Lower leg skin (tissue), 4 donors: ENCODE measurements at regions not wholly inside any gene's neighbourhood (a gene's known extent, or its start where the extent isn't known, plus 50 kb on each side); places are given as distances from the start of the nearest gene placed in this dataset.
"Not testable (repeated sequence)": the region's sequence is repeated elsewhere in the genome, so short reads cannot be mapped to it uniquely, and the experiment has no call there.

Experiments used
- DNase-seq, 2 donors: peaks; one replicate each; pipeline ENCODE4 v3.0.0-alpha.2; 2019; ENCODE audit warnings: low spot score in 2 of 2
- H3K4me3 ChIP-seq: fragments of 200-600 bp; sonication (generic); 2 replicates; pipeline ENCODE4 v1.5.1; 2017; ENCODE audit warnings: mild to moderate bottlenecking, low read depth; ENCODE audit not compliant: poor library complexity, severe bottlenecking
- POLR2A ChIP-seq, 2 donors: fragments of 450-650 bp; IDR thresholded peaks; one replicate each; pipeline ENCODE4 v1.6.1; 2016 to 2017; ENCODE audit warnings: antibody characterized with exemption in 2 of 2, mild to moderate bottlenecking in 1 of 2, moderate library complexity in 1 of 2
- WGBS, 2 donors: methylation state at CpG; one replicate each; pipeline ENCODE4 v1.1.5; 2018; 5-methylcytosine and 5-hydroxymethylcytosine counted together
- intact Hi-C: fragments of 100-400 bp; cut with DNase I; formaldehyde crosslinking; loops from one replicate; pipeline ENCODE4 v1.15.0; 2023; ENCODE audit warnings: low total_unique reads
- TF ChIP-seq, protein P1 (sequence below), 3 donors: fragments of 450-650 bp; IDR thresholded peaks; one replicate each; pipeline ENCODE4 v1.5.1; 2016; ENCODE audit warnings: antibody characterized with exemption in 3 of 3, mild to moderate bottlenecking in 3 of 3, moderate library complexity in 2 of 3

DNA sequence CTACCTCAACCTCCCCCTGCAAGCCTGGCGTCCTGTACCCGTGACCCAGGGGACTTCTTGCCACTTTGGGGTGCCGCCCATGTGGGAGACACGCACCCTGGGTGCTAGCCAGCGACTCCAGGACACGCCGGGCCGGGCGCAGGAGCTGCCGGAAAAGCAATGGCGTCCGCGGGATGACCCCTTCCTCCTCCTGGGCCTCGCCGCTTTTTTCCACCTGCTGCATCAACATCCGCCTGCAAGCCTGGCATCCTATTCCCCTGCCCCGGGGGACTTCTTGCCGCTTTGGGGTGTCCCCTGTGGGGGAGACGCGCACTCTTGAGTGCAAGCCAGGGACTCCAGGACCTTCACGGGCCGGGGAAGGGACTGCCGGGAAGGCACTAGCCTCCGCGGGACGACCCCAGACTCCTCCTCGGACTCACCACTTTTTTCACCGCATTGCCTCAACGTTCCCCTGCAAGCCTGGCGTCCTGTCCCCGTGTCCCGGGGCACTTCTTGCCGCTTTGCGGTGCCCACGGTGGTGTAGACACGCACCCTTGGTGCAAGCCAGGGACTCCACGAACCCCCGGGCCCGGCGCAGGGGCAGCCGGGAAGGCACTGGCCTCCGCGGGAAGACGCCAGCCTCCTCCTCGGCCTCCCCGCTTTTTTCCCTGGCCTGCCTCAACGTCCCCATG is 237.8 kb downstream of the TUBA3C start:
- DNase-seq: peak in 1 of 2 donors; percentile 75
- H3K4me3 ChIP-seq: no peak overlapping the region
- no peak for TF ChIP-seq POLR2A (IDR thresholded peaks at IDR 0.05)
- TF ChIP-seq, protein P1, sequence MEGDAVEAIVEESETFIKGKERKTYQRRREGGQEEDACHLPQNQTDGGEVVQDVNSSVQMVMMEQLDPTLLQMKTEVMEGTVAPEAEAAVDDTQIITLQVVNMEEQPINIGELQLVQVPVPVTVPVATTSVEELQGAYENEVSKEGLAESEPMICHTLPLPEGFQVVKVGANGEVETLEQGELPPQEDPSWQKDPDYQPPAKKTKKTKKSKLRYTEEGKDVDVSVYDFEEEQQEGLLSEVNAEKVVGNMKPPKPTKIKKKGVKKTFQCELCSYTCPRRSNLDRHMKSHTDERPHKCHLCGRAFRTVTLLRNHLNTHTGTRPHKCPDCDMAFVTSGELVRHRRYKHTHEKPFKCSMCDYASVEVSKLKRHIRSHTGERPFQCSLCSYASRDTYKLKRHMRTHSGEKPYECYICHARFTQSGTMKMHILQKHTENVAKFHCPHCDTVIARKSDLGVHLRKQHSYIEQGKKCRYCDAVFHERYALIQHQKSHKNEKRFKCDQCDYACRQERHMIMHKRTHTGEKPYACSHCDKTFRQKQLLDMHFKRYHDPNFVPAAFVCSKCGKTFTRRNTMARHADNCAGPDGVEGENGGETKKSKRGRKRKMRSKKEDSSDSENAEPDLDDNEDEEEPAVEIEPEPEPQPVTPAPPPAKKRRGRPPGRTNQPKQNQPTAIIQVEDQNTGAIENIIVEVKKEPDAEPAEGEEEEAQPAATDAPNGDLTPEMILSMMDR (IDR thresholded peaks at IDR 0.05): no peak
- intact Hi-C loops: no loop called here
- WGBS, 2 donors: 91 to 92% methylated on average over 46 of the region's 47 CpGs

DNA sequence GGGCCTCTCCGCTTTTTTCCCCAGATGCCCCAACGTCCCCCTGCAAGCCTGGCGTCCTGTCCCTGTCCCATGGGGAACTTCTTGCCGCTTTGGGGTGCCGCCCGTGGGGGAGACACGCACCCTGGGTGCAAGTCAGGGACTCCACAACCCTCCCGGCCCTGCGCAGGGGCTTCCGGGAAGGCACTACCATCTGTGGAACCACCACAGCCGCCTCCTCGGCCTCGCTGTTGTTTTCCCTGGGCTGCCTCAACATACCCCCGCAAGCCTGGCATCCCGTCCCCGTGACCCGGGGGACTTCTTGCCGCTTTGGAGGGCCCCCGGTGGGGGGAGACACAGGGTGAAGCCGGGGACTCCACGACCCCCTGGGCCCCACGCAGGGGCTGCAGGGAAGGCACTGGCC is 238.4 kb downstream of the TUBA3C start:
- TF ChIP-seq, protein P1 (IDR thresholded peaks at IDR 0.05): no peak
- TF ChIP-seq POLR2A (IDR thresholded peaks at IDR 0.05): no peak
- DNase-seq: peak in 1 of 2 donors; percentile 70
- intact Hi-C loops: no loop called here
- 86 to 94% methylated on average over 20 to 22 of the region's 22 CpGs for WGBS, 2 donors
- no peak overlapping the region for H3K4me3 ChIP-seq

DNA sequence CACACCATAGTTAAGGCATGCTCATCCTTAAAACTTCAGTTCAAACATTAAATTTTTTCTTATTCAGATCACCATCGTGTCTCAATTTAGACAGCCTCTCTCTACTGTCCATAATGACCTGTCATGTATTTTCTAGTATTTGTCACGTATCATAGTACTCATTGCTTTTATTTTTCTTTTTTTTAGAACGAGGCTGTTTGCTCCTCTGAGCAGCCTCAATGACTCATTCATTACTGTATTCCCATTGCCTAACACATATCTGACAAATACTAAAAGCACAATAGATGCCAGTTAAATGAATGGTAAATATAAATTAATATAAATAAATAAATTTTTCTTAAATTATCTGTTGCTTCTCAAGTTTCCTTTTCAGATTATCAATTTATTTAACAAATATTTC is 245.5 kb downstream of the TUBA3C start:
- TF ChIP-seq POLR2A (IDR thresholded peaks at IDR 0.05): no peak
- TF ChIP-seq, protein P1 (IDR thresholded peaks at IDR 0.05): no peak
- 43 to 61% methylated on average over 3 of the region's 3 CpGs for WGBS, 2 donors
- intact Hi-C loops: no loop called here

DNA sequence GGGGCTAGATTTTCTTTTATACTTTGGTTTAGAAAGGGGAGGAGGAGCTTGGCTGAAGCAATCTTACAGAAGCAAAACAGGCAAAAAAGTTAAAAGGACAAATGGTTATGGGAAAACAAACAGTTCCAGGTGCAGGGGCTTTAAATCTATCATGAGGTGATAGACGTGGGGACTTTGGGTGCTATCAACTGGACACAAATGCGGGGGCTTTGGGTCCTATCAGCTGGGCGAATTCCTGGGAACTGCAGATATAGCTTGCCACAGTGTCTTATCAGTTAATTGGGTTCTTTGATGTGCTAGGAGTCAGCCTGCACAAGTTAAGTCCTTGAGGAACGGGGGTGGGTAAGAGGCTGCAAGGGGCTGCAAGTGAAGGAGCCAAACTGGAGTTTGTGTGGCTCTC is 260.6 kb downstream of the TUBA3C start:
- intact Hi-C loops: no loop called here
- WGBS, 2 donors: 62 to 71% methylated on average over 4 of the region's 4 CpGs

More for the DNA sequence above, 245.5 kb downstream of the TUBA3C start:
- no peak for DNase-seq
- H3K4me3 ChIP-seq: no peak overlapping the region

DNA sequence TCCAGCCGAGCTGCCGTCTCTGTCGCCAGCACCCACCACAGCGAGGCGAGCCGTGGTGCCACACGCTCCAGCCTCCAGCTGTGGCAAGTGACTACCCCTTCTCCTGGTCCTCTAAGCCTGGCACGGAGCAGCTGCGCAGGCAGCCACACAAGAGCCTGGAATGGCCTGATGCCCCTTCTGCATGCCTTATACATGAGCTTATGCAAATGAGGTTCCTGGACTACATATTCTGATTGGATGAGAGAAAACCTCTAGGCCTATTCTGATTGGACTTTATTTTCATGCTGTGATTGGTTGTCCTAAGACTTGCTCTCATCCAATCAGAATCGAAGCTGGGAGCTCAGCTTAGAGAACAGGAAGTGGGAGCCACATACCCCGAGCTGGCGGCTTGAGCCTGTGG is 276.5 kb downstream of the TUBA3C start:
- WGBS, 2 donors: 67 to 79% methylated on average over 12 of the region's 12 CpGs
- intact Hi-C loops, DNase-seq, H3K4me3 ChIP-seq: not testable (repeated sequence)

More for the DNA sequence above, 260.6 kb downstream of the TUBA3C start:
- no peak for TF ChIP-seq POLR2A (IDR thresholded peaks at IDR 0.05)
- TF ChIP-seq, protein P1 (IDR thresholded peaks at IDR 0.05): no peak
- DNase-seq: no peak
- no peak overlapping the region for H3K4me3 ChIP-seq

DNA sequence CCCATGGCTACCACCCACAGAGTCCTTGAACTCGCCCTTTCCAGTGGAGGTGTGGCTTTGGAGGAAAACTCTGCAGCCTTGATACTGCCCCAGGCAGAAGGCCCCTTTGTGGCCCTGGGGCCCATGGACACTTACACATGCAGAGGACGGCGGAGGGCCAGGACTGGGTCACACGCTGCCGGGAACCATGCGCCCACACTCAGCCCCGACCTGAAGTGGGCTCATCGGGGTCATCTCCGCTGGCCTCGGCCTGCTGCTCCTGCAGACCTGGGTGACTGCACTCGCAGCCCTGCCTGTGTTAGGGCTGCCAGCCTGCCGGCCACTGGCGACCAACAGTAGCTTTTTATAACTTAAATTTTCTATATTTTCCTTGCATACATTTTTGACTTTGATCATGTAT is 286.2 kb downstream of the TUBA3C start:
- DNase-seq, H3K4me3 ChIP-seq, intact Hi-C loops: not testable (repeated sequence)
- 78 to 80% methylated on average over 12 to 13 of the region's 13 CpGs for WGBS, 2 donors

DNA sequence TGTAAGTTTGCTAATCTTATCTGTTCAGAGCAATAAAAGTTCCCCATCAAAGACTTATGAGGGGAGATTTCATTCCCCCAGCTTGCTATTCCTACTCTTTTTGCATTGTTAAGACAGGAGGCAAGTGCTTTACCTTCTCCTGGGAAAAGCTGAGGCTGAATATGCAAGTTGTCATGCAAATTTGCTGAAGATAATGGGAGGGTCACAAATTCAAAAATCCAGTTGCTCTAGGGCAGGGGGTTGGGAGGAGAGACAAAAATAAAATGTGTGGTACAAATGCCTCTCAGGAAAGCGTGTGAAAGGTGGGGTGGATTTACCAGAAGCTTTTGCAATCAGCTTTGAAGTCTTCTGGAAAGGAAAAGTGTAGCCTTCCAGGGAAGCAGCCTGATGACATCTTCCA is 290.4 kb downstream of the TUBA3C start:
- DNase-seq, H3K4me3 ChIP-seq: not testable (repeated sequence)

DNA sequence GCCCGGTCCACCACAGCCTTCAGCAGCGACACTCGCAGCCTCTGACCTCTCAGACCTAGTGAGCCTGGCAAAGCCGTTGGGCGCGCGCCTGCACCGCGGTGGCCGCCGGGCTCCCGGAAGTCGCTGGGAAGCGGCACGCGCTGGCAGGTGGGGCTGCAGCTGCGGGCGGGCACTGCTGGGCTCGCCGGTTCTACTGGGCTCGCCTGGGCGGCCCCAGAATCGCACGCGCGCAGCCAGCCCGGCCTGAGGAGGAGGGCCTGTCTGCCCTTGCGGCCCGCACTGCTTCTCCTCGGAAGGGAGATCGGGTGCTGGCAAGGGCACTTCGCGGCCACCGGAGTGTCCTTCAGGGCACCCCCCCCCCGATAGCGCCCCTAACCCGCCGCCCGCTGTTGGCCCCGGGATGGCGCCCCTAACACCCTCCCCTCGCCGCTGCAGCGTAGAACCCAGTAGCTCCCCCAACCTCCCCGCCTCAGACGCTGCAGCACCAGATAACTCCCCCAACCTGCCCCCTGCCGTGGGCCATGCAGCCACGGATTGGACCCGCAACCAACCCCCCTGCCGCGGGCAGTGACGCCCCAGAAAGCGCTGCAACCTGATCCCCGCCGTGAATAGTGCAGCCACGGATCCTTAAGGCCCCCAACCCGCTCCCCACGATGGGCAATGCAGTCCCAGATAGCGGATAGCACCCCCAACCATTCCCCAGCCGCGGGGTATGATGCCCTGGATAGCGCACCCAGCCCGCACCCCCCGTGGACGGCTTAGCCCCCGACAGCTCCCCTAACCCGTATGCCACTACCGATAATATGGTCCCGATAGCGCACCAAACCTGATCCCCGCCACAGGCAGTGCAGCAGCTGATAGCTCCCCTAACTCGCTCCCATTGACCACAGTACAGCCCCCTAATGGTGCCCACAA is 306.5 kb downstream of the TUBA3C start:
- H3K4me3 ChIP-seq, DNase-seq, intact Hi-C loops: not testable (repeated sequence)
- WGBS, 2 donors: 47 to 50% methylated on average over 19 to 57 of the region's 72 CpGs

More for the DNA sequence above, 290.4 kb downstream of the TUBA3C start:
- WGBS, 2 donors: 13 to 32% methylated on average over 1 of the region's 1 CpG
- intact Hi-C loops: not testable (repeated sequence)

DNA sequence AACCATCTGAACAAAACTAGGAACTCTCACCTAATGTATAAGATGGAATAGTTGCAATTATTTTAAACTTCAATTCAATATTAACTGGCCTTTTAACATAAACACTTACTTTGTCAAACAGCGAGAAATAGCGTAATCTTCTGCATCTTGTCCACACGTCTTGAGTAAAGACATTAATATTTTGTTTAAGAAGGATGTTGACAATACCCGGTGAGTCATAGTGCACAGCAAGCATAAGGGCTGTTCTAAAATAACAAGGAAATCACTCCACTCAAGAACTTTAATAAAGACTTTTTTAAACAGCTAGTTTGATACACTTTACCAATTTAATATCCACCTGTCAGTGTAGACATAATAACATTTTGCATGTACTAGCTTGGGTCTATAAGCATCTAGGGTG is 311.1 kb downstream of the TUBA3C start:
- DNase-seq, intact Hi-C loops, H3K4me3 ChIP-seq: not testable (repeated sequence)
- 63 to 71% methylated on average over 4 of the region's 4 CpGs for WGBS, 2 donors

DNA sequence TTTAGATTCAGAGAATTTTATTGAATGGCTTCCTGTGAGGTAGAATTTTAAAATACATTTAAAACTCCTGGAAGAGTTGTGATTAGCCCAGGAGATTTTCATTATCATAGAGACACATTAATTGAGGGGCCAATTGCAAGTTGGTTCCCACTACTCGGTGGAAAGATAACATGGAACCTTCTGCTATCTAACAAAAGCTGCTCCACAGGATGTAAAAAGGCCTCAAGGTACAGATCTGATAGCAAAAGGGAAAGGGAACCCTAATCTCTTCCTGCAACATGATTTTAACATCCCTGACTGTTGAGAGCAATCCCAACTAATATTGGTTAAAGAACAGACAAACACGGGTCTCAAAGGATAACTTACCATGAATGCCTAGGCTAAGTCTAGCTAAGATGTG is 312.3 kb downstream of the TUBA3C start:
- 75 to 77% methylated on average over 2 of the region's 2 CpGs for WGBS, 2 donors
- intact Hi-C loops, DNase-seq, H3K4me3 ChIP-seq: not testable (repeated sequence)
